ENCODE measurements at regions not wholly inside any gene's neighbourhood (a gene's known extent, or its start where the extent isn't known, plus 50 kb on each side); places are given as distances from the start of the nearest gene placed in this dataset.

- no peak for TF ChIP-seq CTCF (IDR thresholded peaks at IDR 0.05)
- H3K4me3 Mint-ChIP-seq (ENCODE audit: unreplicated experiment) = no peak overlapping the region
- H3K36me3 Mint-ChIP-seq (ENCODE audit: unreplicated experiment) = no peaks in the 10 kb centered on the region
- no peaks in the 10 kb centered on the region for H3K27me3 Mint-ChIP-seq (ENCODE audit: unreplicated experiment)
- no peak for DNase-seq (ENCODE audit: extremely low spot score, unreplicated experiment)
- no peak overlapping the region for H3K27ac Mint-ChIP-seq (ENCODE audit: unreplicated experiment)
- H3K9me3 Mint-ChIP-seq (ENCODE audit: unreplicated experiment) = no peaks in the 10 kb centered on the region
- peaks cover 28% of the 10 kb centered on the region for H3K4me1 Mint-ChIP-seq (ENCODE audit: unreplicated experiment)
Observed at GRCh38 chr13:109332506-109333499, 453.6 kb downstream of the IRS2 start.

- H3K4me3 Mint-ChIP-seq (ENCODE audit: unreplicated experiment) = no peak overlapping the region
- no peaks in the 10 kb centered on the region for H3K9me3 Mint-ChIP-seq (ENCODE audit: unreplicated experiment)
- H3K27me3 Mint-ChIP-seq (ENCODE audit: unreplicated experiment) = no peaks in the 10 kb centered on the region
- DNase-seq (ENCODE audit: extremely low spot score, unreplicated experiment) = no peak
- H3K27ac Mint-ChIP-seq (ENCODE audit: unreplicated experiment) = no peak overlapping the region
- H3K4me1 Mint-ChIP-seq (ENCODE audit: unreplicated experiment) = peaks cover 23% of the 10 kb centered on the region
- no peak for TF ChIP-seq CTCF (IDR thresholded peaks at IDR 0.05)
- H3K36me3 Mint-ChIP-seq (ENCODE audit: unreplicated experiment) = no peaks in the 10 kb centered on the region
Observed at GRCh38 chr13:109331898-109332297, 454.5 kb downstream of the IRS2 start.

GRCh38 chr13:109331011-109331433, 455.4 kb downstream of the IRS2 start:
- Mint-ChIP-seq H3K27ac (ENCODE audit: unreplicated experiment) (no peak overlapping the region), H3K36me3 (ENCODE audit: unreplicated experiment) (no peaks in the 10 kb centered on the region), H3K9me3 (ENCODE audit: unreplicated experiment) (no peaks in the 10 kb centered on the region), H3K27me3 (ENCODE audit: unreplicated experiment) (no peaks in the 10 kb centered on the region), H3K4me3 (ENCODE audit: unreplicated experiment) (no peak overlapping the region), H3K4me1 (ENCODE audit: unreplicated experiment) (peaks cover 14% of the 10 kb centered on the region)
- no peak for DNase-seq (ENCODE audit: extremely low spot score, unreplicated experiment)
- no peak for TF ChIP-seq CTCF (IDR thresholded peaks at IDR 0.05)

- Mint-ChIP-seq H3K4me3 (ENCODE audit: unreplicated experiment) (no peak overlapping the region), H3K4me1 (ENCODE audit: unreplicated experiment) (peaks cover 10% of the 10 kb centered on the region), H3K27ac (ENCODE audit: unreplicated experiment) (no peak overlapping the region), H3K27me3 (ENCODE audit: unreplicated experiment) (no peaks in the 10 kb centered on the region), H3K36me3 (ENCODE audit: unreplicated experiment) (no peaks in the 10 kb centered on the region), H3K9me3 (ENCODE audit: unreplicated experiment) (no peaks in the 10 kb centered on the region)
- no peak for TF ChIP-seq CTCF (IDR thresholded peaks at IDR 0.05)
- DNase-seq (ENCODE audit: extremely low spot score, unreplicated experiment) = no peak
Observed at GRCh38 chr13:109330123-109330522, 456.3 kb downstream of the IRS2 start.

- H3K27me3 Mint-ChIP-seq (ENCODE audit: unreplicated experiment) = no peaks in the 10 kb centered on the region
- peaks cover 5% of the 10 kb centered on the region for H3K4me1 Mint-ChIP-seq (ENCODE audit: unreplicated experiment)
- no peaks in the 10 kb centered on the region for H3K36me3 Mint-ChIP-seq (ENCODE audit: unreplicated experiment)
- H3K27ac Mint-ChIP-seq (ENCODE audit: unreplicated experiment) = no peak overlapping the region
- H3K4me3 Mint-ChIP-seq (ENCODE audit: unreplicated experiment) = no peak overlapping the region
- no peak for DNase-seq (ENCODE audit: extremely low spot score, unreplicated experiment)
- TF ChIP-seq CTCF (IDR thresholded peaks at IDR 0.05) = no peak
- H3K9me3 Mint-ChIP-seq (ENCODE audit: unreplicated experiment) = no peaks in the 10 kb centered on the region
Observed at GRCh38 chr13:109329175-109329574, 457.2 kb downstream of the IRS2 start.
